Psoas muscle (tissue), 7 donors: ENCODE measurements at regions not wholly inside any gene's neighbourhood (a gene's known extent, or its start where the extent isn't known, plus 50 kb on each side); places are given as distances from the start of the nearest gene placed in this dataset.

Experiments
- ATAC-seq, 4 donors: fragments of 200-7000 bp; cut with Tn5 transposase; one replicate each; pipeline ENCODE4 v1.9.1; 2020; ENCODE audit warnings: moderate library complexity in 3 of 4, mild to moderate bottlenecking in 2 of 4
- DNase-seq, 2 donors: peaks; one replicate each; pipeline ENCODE4 v3.0.0-alpha.2; 2020
- H3K27ac ChIP-seq: fragments of 200-600 bp; one replicate; pipeline ENCODE4 v1.8.0; 2022
- H3K27me3 ChIP-seq, 3 donors: fragments of 200-600 bp in 1 of 3; one replicate each; pipeline versions ENCODE4 v1.6.1 to v1.8.0; 2013 to 2022; ENCODE audit warnings: low read length in 2 of 3, mild to moderate bottlenecking in 2 of 3, moderate library complexity in 1 of 3; ENCODE audit not compliant: insufficient read depth in 3 of 3
- H3K36me3 ChIP-seq, 2 donors: fragments of 200-600 bp in 1 of 2; one replicate each; pipeline versions ENCODE4 v1.6.1 to v1.8.0; 2013 to 2022; ENCODE audit warnings: low read depth in 1 of 2, mild to moderate bottlenecking in 1 of 2, moderate library complexity in 1 of 2; ENCODE audit not compliant: insufficient read depth in 1 of 2
- H3K4me1 ChIP-seq: fragments of 200-600 bp; one replicate; pipeline ENCODE4 v1.8.0; 2022
- H3K4me3 ChIP-seq: fragments of 200-600 bp; one replicate; pipeline ENCODE4 v1.8.0; 2022; ENCODE audit warnings: mild to moderate bottlenecking
- H3K9me3 ChIP-seq: fragments of 200-600 bp; one replicate; pipeline ENCODE4 v1.8.0; 2022
- CTCF ChIP-seq: fragments of 200-600 bp; IDR thresholded peaks from one replicate; pipeline ENCODE4 v1.8.0; 2022; ENCODE audit warnings: antibody characterized with exemption
- WGBS, 3 donors: extraction: QIAGEN DNeasy Blood & Tissue Kit; methylation state at CpG; one replicate each; pipeline versions ENCODE4 v1.1.6 to v1.1.7; 2013; 5-methylcytosine and 5-hydroxymethylcytosine counted together
- intact Hi-C, 2 donors: fragments of 100-400 bp; cut with DNase I; formaldehyde crosslinking; loops; one replicate each; pipeline versions ENCODE4 v1.11.0 to v1.14.2; 2022
- donor health status: healthy with polysubstance abuse.
- donor health status: DM: no; HTN: no; CAD: no; lungs with moderate emphysema.
- donor health status: Bipolar disorder and iron deficiency.
- donor health status: healthy.
- donor health status: DM: yes; HTN: yes; CAD: no.
- donor health status: DM: no; HTN: no; CAD: no.
- donor health status: DM: yes; HTN: yes; CAD: no.

GRCh38 chr12:105936496-105936895, 202.3 kb downstream of the NUAK1 start:
- Histone ChIP-seq H3K27me3 (no peaks in the 10 kb centered on the region), H3K4me3 (no peak overlapping the region), H3K4me1 (peaks cover 22% of the 10 kb centered on the region), H3K36me3 (no peaks in the 10 kb centered on the region), H3K27ac (no peak overlapping the region), H3K9me3 (no peaks in the 10 kb centered on the region)
- 100% methylated on average over 1 of the region's 1 CpG for WGBS, 3 donors
- DNase-seq, result no peak
- no peak for TF ChIP-seq CTCF
- no peak for ATAC-seq
- intact Hi-C loops, result no loop called here

GRCh38 chr12:105937009-105937408, 201.7 kb downstream of the NUAK1 start:
- no peak overlapping the region for H3K27ac ChIP-seq
- no peaks in the 10 kb centered on the region for H3K27me3 ChIP-seq
- intact Hi-C loops, result no loop called here
- no peak overlapping the region for H3K4me3 ChIP-seq
- 41 to 62% (median 48%) methylated on average over 1 of the region's 1 CpG for WGBS, 3 donors
- H3K9me3 ChIP-seq, result no peaks in the 10 kb centered on the region
- DNase-seq (no peak), ATAC-seq (no peak)
- no peak for TF ChIP-seq CTCF
- no peaks in the 10 kb centered on the region for H3K36me3 ChIP-seq
- peaks cover 22% of the 10 kb centered on the region for H3K4me1 ChIP-seq

- TF ChIP-seq CTCF, result no peak
These were observed 199.5 kb downstream of the NUAK1 start for GRCh38 chr12:105939181-105939721.

GRCh38 chr12:105942281-105942680, 196.5 kb downstream of the NUAK1 start:
- Histone ChIP-seq H3K4me3 (no peak overlapping the region), H3K36me3 (no peaks in the 10 kb centered on the region), H3K9me3 (peaks cover 3% of the 10 kb centered on the region), H3K27me3 (no peaks in the 10 kb centered on the region), H3K27ac (no peak overlapping the region), H3K4me1 (no peaks in the 10 kb centered on the region)
- intact Hi-C loops, result no loop called here
- DNase-seq (no peak), ATAC-seq (no peak)
- TF ChIP-seq CTCF, result no peak
- WGBS, 3 donors, result 89 to 97% (median 91%) methylated on average over 1 of the region's 1 CpG

More at GRCh38 chr12:105939181-105939721, 199.5 kb downstream of the NUAK1 start:
- ATAC-seq (no peak), DNase-seq (no peak)
- H3K4me3 ChIP-seq, result no peak overlapping the region
- H3K9me3 ChIP-seq, result peaks cover 3% of the 10 kb centered on the region
- H3K36me3 ChIP-seq, result no peaks in the 10 kb centered on the region
- peaks cover 18% of the 10 kb centered on the region for H3K4me1 ChIP-seq
- no peaks in the 10 kb centered on the region for H3K27me3 ChIP-seq
- WGBS, 3 donors, result 56 to 86% (median 73%) methylated on average over 3 of the region's 3 CpGs
- H3K27ac ChIP-seq, result no peak overlapping the region
- intact Hi-C loops, result no loop called here

- Histone ChIP-seq H3K9me3 (peaks cover 3% of the 10 kb centered on the region), H3K36me3 (no peaks in the 10 kb centered on the region), H3K27ac (no peak overlapping the region), H3K4me3 (no peak overlapping the region), H3K27me3 (no peaks in the 10 kb centered on the region), H3K4me1 (peaks cover 2% of the 10 kb centered on the region)
- DNase-seq, result no peak
- ATAC-seq, result no peak
- 90 to 100% (median 95%) methylated on average over 1 of the region's 1 CpG for WGBS, 3 donors
- TF ChIP-seq CTCF, result no peak
- intact Hi-C loops, result no loop called here
These were observed 195.2 kb downstream of the NUAK1 start for GRCh38 chr12:105943525-105943924.
